ENCODE measurements at regions not wholly inside any gene's neighbourhood (a gene's known extent, or its start where the extent isn't known, plus 50 kb on each side); places are given as distances from the start of the nearest gene placed in this dataset.

DNA sequence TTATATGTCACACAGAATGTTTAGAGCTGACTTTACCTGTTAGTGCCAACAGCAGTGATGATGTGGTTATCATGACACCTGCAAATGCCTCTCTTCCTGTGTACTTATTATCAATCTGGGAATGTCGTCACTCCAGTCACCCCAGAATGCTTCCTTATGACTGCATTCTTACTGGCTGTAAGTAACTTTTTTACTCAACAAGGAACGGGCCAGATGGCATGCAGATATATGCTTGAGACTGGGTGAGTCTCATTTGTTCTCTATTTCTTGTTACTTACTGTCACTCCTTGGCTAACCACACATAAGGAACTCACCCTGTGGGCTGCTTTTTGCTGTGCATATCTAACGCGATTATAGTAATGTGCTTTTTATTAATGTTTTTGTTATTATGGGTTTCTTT is 385.5 kb upstream of the MEF2C start:
- TF ChIP-seq, protein P1, sequence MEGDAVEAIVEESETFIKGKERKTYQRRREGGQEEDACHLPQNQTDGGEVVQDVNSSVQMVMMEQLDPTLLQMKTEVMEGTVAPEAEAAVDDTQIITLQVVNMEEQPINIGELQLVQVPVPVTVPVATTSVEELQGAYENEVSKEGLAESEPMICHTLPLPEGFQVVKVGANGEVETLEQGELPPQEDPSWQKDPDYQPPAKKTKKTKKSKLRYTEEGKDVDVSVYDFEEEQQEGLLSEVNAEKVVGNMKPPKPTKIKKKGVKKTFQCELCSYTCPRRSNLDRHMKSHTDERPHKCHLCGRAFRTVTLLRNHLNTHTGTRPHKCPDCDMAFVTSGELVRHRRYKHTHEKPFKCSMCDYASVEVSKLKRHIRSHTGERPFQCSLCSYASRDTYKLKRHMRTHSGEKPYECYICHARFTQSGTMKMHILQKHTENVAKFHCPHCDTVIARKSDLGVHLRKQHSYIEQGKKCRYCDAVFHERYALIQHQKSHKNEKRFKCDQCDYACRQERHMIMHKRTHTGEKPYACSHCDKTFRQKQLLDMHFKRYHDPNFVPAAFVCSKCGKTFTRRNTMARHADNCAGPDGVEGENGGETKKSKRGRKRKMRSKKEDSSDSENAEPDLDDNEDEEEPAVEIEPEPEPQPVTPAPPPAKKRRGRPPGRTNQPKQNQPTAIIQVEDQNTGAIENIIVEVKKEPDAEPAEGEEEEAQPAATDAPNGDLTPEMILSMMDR (IDR thresholded peaks at IDR 0.05) = no peak
- TF ChIP-seq TCF7L2 (IDR thresholded peaks at IDR 0.05; ENCODE audit: low read depth, low read length) = no peak
